ENCODE measurements at regions not wholly inside any gene's neighbourhood (a gene's known extent, or its start where the extent isn't known, plus 50 kb on each side); places are given as distances from the start of the nearest gene placed in this dataset.
"Not testable (repeated sequence)": the region's sequence is repeated elsewhere in the genome, so short reads cannot be mapped to it uniquely, and the experiment has no call there.

- DNase-seq, result no peak
Measured at GRCh38 chr2:215577356-215577755, 141.5 kb upstream of the FN1 start.

- DNase-seq, result no peak
Measured at GRCh38 chr2:215576572-215576971, 140.7 kb upstream of the FN1 start.

- DNase-seq, result no peak
Measured at GRCh38 chr2:215573496-215573895, 137.6 kb upstream of the FN1 start.

- DNase-seq, result no peak
Measured at GRCh38 chr2:215572341-215572848, 136.5 kb upstream of the FN1 start.

- no peak for DNase-seq
Measured at GRCh38 chr2:215571689-215572088, 135.8 kb upstream of the FN1 start.

GRCh38 chr2:215567504-215567903 lies 131.6 kb upstream of the FN1 start:
- DNase-seq, result no peak

- no peak for DNase-seq
Measured at GRCh38 chr2:215565897-215566296, 130.0 kb upstream of the FN1 start.

GRCh38 chr2:215557701-215558100 lies 121.8 kb upstream of the FN1 start:
- DNase-seq, result no peak

GRCh38 chr2:215556979-215557378 lies 121.1 kb upstream of the FN1 start:
- DNase-seq, result no peak

- no peak for DNase-seq
Measured at GRCh38 chr2:215554689-215555498, 119.0 kb upstream of the FN1 start.

GRCh38 chr2:215553946-215554345 lies 118.1 kb upstream of the FN1 start:
- DNase-seq, result peak; percentile 8

- no peak for DNase-seq
Measured at GRCh38 chr2:215552144-215552580, 116.3 kb upstream of the FN1 start.

GRCh38 chr2:215550331-215550730 lies 114.5 kb upstream of the FN1 start:
- DNase-seq, result no peak

- no peak for DNase-seq
Measured at GRCh38 chr2:215548714-215549113, 112.8 kb upstream of the FN1 start.

- no peak for DNase-seq
Measured at GRCh38 chr2:215542690-215543089, 106.8 kb upstream of the FN1 start.

GRCh38 chr2:215540658-215541057 lies 104.8 kb upstream of the FN1 start:
- no peak for DNase-seq

GRCh38 chr2:215537611-215538010 lies 101.7 kb upstream of the FN1 start:
- no peak for DNase-seq

- DNase-seq, result no peak
Measured at GRCh38 chr2:215536510-215536909, 100.6 kb upstream of the FN1 start.

- DNase-seq, result no peak
Measured at GRCh38 chr2:215535741-215536140, 99.9 kb upstream of the FN1 start.

- no peak for DNase-seq
Measured at GRCh38 chr2:215535125-215535668, 99.3 kb upstream of the FN1 start.

- not testable (repeated sequence) for DNase-seq
Measured at GRCh38 chr2:215533716-215534115, 97.8 kb upstream of the FN1 start.

- no peak for DNase-seq
Measured at GRCh38 chr2:215532844-215533243, 97.0 kb upstream of the FN1 start.

GRCh38 chr2:215531284-215531683 lies 95.4 kb upstream of the FN1 start:
- no peak for DNase-seq

- DNase-seq, result no peak
Measured at GRCh38 chr2:215530191-215530968, 94.5 kb upstream of the FN1 start.
